Natural killer cell (primary cell): ENCODE measurements at regions not wholly inside any gene's neighbourhood (a gene's known extent, or its start where the extent isn't known, plus 50 kb on each side); places are given as distances from the start of the nearest gene placed in this dataset.

Experiments
- ATAC-seq, 3 donors: fragments of 150-1000 bp in 2 of 3; fragments of 200-7000 bp in 1 of 3; cut with Tn5 transposase; 1 replicate in 1 of 3; 2 replicates in 2 of 3; pipeline ENCODE4 v1.10.0; 2021; ENCODE audit warnings: mild to moderate bottlenecking in 2 of 3, moderate library complexity in 2 of 3
- DNase-seq, 2 donors: peaks; one replicate each; pipeline versions ENCODE4 v3.0.0 to v3.0.0-alpha.2; 2013 to 2021; ENCODE audit warnings: mixed read lengths in 1 of 2
- H3K27ac ChIP-seq: one replicate; pipeline ENCODE4 v1.5.1; 2013; ENCODE audit warnings: mild to moderate bottlenecking, low read length
- H3K27me3 ChIP-seq: one replicate; pipeline ENCODE4 v1.6.1; 2013; ENCODE audit warnings: low read length; ENCODE audit not compliant: control insufficient read depth, insufficient read depth
- H3K36me3 ChIP-seq: one replicate; pipeline ENCODE4 v1.6.1; 2013; ENCODE audit warnings: low read length; ENCODE audit not compliant: control insufficient read depth, insufficient read depth
- H3K4me1 ChIP-seq: one replicate; pipeline ENCODE4 v1.6.1; 2013; ENCODE audit warnings: low read length; ENCODE audit not compliant: control insufficient read depth, insufficient read depth
- H3K4me3 ChIP-seq: one replicate; pipeline ENCODE4 v1.5.1; 2013; ENCODE audit warnings: low read length
- H3K9me3 ChIP-seq: one replicate; pipeline ENCODE4 v1.6.1; 2013; ENCODE audit warnings: low read length; ENCODE audit not compliant: control insufficient read depth, insufficient read depth
- H3K27ac Mint-ChIP-seq, 2 donors: one replicate each; pipeline ENCODE4 v1.8.0; 2022; ENCODE audit warnings: mild to moderate bottlenecking in 2 of 2, mixed read lengths in 2 of 2, moderate library complexity in 1 of 2
- H3K27me3 Mint-ChIP-seq, 2 donors: one replicate each; pipeline ENCODE4 v1.8.0; 2022; ENCODE audit warnings: low read depth in 2 of 2, mixed read lengths in 2 of 2
- H3K36me3 Mint-ChIP-seq: one replicate; pipeline ENCODE4 v1.8.0; 2022; ENCODE audit warnings: mixed read lengths
- H3K4me1 Mint-ChIP-seq, 2 donors: one replicate each; pipeline ENCODE4 v1.8.0; 2022; ENCODE audit warnings: mixed read lengths in 2 of 2
- H3K4me3 Mint-ChIP-seq: one replicate; pipeline ENCODE4 v1.8.0; 2022; ENCODE audit warnings: mild to moderate bottlenecking, moderate library complexity, mixed read lengths
- H3K9me3 Mint-ChIP-seq, 2 donors: one replicate each; pipeline ENCODE4 v1.8.0; 2022; ENCODE audit warnings: mixed read lengths in 2 of 2
- WGBS: methylation state at CpG from one replicate; pipeline ENCODE4 v1.1.7; 2013; ENCODE audit warnings: missing lambda C conversion rate; ENCODE audit not compliant: insufficient coverage; 5-methylcytosine and 5-hydroxymethylcytosine counted together
- intact Hi-C: fragments of 100-400 bp; cut with micrococcal nuclease; formaldehyde crosslinking; loops from one replicate; pipeline ENCODE4 v1.14.2; 2022
- TF ChIP-seq, protein P1 (sequence below): fragments of 200-600 bp; IDR thresholded peaks from one replicate; pipeline ENCODE4 v1.8.0; 2022; ENCODE audit warnings: antibody characterized with exemption

DNA sequence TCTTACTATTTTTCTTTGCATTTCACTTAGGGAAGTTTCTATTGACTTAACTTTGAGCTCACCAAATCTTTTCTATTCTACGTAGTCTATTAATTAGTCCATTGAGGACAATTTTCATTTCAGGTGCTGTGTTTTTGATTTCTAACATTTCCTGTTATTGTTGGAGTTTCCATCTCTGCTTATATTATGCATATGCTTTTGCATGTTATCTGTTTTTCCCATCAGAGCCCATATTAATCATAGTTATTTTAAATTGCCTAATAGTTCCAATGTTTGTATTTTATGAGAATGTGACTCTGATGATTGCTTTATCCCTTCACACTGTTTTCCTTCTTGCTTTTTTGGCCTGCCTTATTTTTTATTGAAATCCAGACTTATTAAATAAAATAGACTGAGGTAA is 414.5 kb upstream of the OPRM1 start:
- DNase-seq (no peak), ATAC-seq (no peak)
- Histone ChIP-seq H3K27me3 (no peaks in the 10 kb centered on the region), H3K27ac (no peak overlapping the region), H3K4me1 (no peaks in the 10 kb centered on the region), H3K36me3 (no peaks in the 10 kb centered on the region), H3K9me3 (no peaks in the 10 kb centered on the region), H3K4me3 (no peak overlapping the region)
- H3K9me3 Mint-ChIP-seq, result peaks cover 9 to 11% of the 10 kb centered on the region in 2 donors
- no CpG with 5 or more reads among the region's 1 CpG for WGBS
- TF ChIP-seq, protein P1, sequence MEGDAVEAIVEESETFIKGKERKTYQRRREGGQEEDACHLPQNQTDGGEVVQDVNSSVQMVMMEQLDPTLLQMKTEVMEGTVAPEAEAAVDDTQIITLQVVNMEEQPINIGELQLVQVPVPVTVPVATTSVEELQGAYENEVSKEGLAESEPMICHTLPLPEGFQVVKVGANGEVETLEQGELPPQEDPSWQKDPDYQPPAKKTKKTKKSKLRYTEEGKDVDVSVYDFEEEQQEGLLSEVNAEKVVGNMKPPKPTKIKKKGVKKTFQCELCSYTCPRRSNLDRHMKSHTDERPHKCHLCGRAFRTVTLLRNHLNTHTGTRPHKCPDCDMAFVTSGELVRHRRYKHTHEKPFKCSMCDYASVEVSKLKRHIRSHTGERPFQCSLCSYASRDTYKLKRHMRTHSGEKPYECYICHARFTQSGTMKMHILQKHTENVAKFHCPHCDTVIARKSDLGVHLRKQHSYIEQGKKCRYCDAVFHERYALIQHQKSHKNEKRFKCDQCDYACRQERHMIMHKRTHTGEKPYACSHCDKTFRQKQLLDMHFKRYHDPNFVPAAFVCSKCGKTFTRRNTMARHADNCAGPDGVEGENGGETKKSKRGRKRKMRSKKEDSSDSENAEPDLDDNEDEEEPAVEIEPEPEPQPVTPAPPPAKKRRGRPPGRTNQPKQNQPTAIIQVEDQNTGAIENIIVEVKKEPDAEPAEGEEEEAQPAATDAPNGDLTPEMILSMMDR, result no peak
- H3K36me3 Mint-ChIP-seq, result no peaks in the 10 kb centered on the region
- H3K4me3 Mint-ChIP-seq, result no peak overlapping the region
- no peaks in the 10 kb centered on the region for H3K4me1 Mint-ChIP-seq
- H3K27ac Mint-ChIP-seq, result no peak overlapping the region
- intact Hi-C loops, result no loop called here
- H3K27me3 Mint-ChIP-seq, result no peaks in the 10 kb centered on the region

DNA sequence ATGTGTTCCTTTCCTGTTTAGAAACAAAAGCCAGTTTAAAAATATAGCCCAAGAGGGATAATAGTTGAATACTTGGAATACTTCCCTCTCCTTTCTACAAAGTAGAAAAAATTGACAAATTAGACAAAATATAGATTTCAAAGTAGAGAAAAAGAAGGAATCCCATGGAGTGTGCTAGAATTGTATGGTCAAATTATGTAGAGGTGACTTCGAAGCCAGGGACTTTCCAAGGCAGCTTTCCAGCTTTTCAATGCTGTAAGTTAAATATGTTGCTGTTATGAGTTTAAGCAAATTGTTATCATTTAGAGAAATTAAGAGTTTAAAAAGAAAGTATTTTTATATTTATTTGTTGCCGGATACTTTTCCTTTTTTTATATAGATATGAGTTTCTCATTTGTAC is 415.5 kb upstream of the OPRM1 start:
- H3K36me3 ChIP-seq, result no peaks in the 10 kb centered on the region
- H3K4me3 ChIP-seq, result no peak overlapping the region
- no peaks in the 10 kb centered on the region for H3K4me1 Mint-ChIP-seq
- no peak for DNase-seq
- H3K27me3 ChIP-seq, result no peaks in the 10 kb centered on the region
- TF ChIP-seq, protein P1, result no peak
- intact Hi-C loops, result no loop called here
- H3K27ac Mint-ChIP-seq, result no peak overlapping the region
- H3K9me3 Mint-ChIP-seq, result peaks cover 7 to 9% of the 10 kb centered on the region in 2 donors
- H3K27ac ChIP-seq, result no peak overlapping the region
- no peak overlapping the region for H3K4me3 Mint-ChIP-seq
- no peaks in the 10 kb centered on the region for H3K36me3 Mint-ChIP-seq
- no peak for ATAC-seq
- no peaks in the 10 kb centered on the region for H3K9me3 ChIP-seq
- WGBS, result 94% methylated on average over 1 of the region's 2 CpGs
- H3K27me3 Mint-ChIP-seq, result no peaks in the 10 kb centered on the region
- H3K4me1 ChIP-seq, result no peaks in the 10 kb centered on the region

DNA sequence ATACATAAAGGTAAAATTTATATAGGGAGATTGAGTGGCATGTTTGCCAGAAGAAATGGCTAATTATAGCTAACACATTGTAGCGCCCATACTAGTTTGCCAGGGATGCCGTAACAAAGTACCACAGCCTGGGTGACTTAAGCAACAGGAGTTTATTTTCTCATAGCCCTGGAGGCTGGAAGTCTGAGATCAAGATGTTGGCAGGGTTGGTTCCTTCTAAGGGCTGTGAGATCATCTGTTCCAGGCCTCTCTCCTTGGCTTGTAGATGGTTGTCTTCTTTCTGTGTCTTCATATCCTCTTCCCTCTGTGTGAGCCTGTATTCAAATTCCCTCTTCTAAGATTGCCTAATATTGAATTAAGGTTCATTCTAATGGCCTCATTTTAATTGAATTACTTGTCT is 417.5 kb upstream of the OPRM1 start:
- DNase-seq (no peak), ATAC-seq (no peak)
- H3K27ac Mint-ChIP-seq, result no peak overlapping the region
- WGBS, result 85% methylated on average over 2 of the region's 2 CpGs
- H3K4me1 Mint-ChIP-seq, result no peaks in the 10 kb centered on the region
- no peak overlapping the region for H3K4me3 Mint-ChIP-seq
- Histone ChIP-seq H3K27ac (no peak overlapping the region), H3K4me3 (no peak overlapping the region), H3K27me3 (no peaks in the 10 kb centered on the region), H3K36me3 (no peaks in the 10 kb centered on the region), H3K9me3 (no peaks in the 10 kb centered on the region), H3K4me1 (no peaks in the 10 kb centered on the region)
- H3K9me3 Mint-ChIP-seq, result peaks cover 4 to 6% of the 10 kb centered on the region in 2 donors
- intact Hi-C loops, result no loop called here
- no peaks in the 10 kb centered on the region for H3K27me3 Mint-ChIP-seq
- TF ChIP-seq, protein P1, result no peak
- H3K36me3 Mint-ChIP-seq, result no peaks in the 10 kb centered on the region

DNA sequence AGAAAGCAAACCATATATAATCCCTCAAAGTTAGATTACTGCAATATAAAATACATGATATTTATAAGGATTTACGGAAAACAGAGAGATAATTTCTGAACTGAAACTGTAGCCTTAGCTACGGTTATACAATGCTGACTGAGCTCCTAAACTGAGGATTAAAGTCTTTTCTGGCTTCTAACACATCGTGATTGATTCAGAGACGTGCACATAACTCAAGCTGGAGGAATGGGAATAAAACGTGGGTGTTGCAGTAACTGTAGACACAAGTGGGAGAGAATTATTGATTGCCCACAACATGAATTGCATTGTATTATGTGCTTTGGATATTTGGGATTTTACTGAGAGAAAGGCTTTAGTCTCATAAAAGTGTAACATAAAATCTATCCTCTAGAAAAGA is 418.0 kb upstream of the OPRM1 start:
- ATAC-seq (no peak), DNase-seq (no peak)
- Histone ChIP-seq H3K4me3 (no peak overlapping the region), H3K36me3 (no peaks in the 10 kb centered on the region), H3K9me3 (no peaks in the 10 kb centered on the region), H3K27ac (no peak overlapping the region), H3K27me3 (no peaks in the 10 kb centered on the region), H3K4me1 (no peaks in the 10 kb centered on the region)
- H3K27me3 Mint-ChIP-seq, result no peaks in the 10 kb centered on the region
- no peaks in the 10 kb centered on the region for H3K36me3 Mint-ChIP-seq
- 76% methylated on average over 5 of the region's 5 CpGs for WGBS
- TF ChIP-seq, protein P1, result no peak
- intact Hi-C loops, result no loop called here
- no peak overlapping the region for H3K27ac Mint-ChIP-seq
- peaks cover 4 to 6% of the 10 kb centered on the region in 2 donors for H3K9me3 Mint-ChIP-seq
- H3K4me3 Mint-ChIP-seq, result no peak overlapping the region
- H3K4me1 Mint-ChIP-seq, result no peaks in the 10 kb centered on the region
